ENCODE measurements at regions not wholly inside any gene's neighbourhood (a gene's known extent, or its start where the extent isn't known, plus 50 kb on each side); places are given as distances from the start of the nearest gene placed in this dataset.

GRCh38 chr16:80489173-80489572, 51.6 kb upstream of the DYNLRB2 start:
- DNase-seq (ENCODE audit: low spot score), result no peak

- DNase-seq (ENCODE audit: low spot score), result no peak
Observed at GRCh38 chr16:80488167-80488566, 52.6 kb upstream of the DYNLRB2 start.

GRCh38 chr16:80480664-80481063, 60.1 kb upstream of the DYNLRB2 start:
- DNase-seq (ENCODE audit: low spot score), result no peak

- no peak for DNase-seq (ENCODE audit: low spot score)
Observed at GRCh38 chr16:80477838-80478237, 63.0 kb upstream of the DYNLRB2 start.

- no peak for DNase-seq (ENCODE audit: low spot score)
Observed at GRCh38 chr16:80468029-80468428, 72.8 kb upstream of the DYNLRB2 start.

GRCh38 chr16:80466024-80466987, 74.5 kb upstream of the DYNLRB2 start:
- peak; percentile 70 for DNase-seq (ENCODE audit: low spot score)

GRCh38 chr16:80463751-80464495, 76.9 kb upstream of the DYNLRB2 start:
- DNase-seq (ENCODE audit: low spot score), result no peak

- no peak for DNase-seq (ENCODE audit: low spot score)
Observed at GRCh38 chr16:80463326-80463725, 77.5 kb upstream of the DYNLRB2 start.

GRCh38 chr16:80462917-80463316, 77.9 kb upstream of the DYNLRB2 start:
- DNase-seq (ENCODE audit: low spot score), result no peak

- DNase-seq (ENCODE audit: low spot score), result no peak
Observed at GRCh38 chr16:80460988-80461387, 79.8 kb upstream of the DYNLRB2 start.

- no peak for DNase-seq (ENCODE audit: low spot score)
Observed at GRCh38 chr16:80459966-80460365, 80.8 kb upstream of the DYNLRB2 start.

GRCh38 chr16:80459331-80459777, 81.4 kb upstream of the DYNLRB2 start:
- DNase-seq (ENCODE audit: low spot score), result peak; percentile 9

GRCh38 chr16:80457871-80458270, 82.9 kb upstream of the DYNLRB2 start:
- DNase-seq (ENCODE audit: low spot score), result no peak

- no peak for DNase-seq (ENCODE audit: low spot score)
Observed at GRCh38 chr16:80454802-80455201, 86.0 kb upstream of the DYNLRB2 start.

- DNase-seq (ENCODE audit: low spot score), result no peak
Observed at GRCh38 chr16:80449392-80449791, 91.4 kb upstream of the DYNLRB2 start.

GRCh38 chr16:80447241-80447640, 93.6 kb upstream of the DYNLRB2 start:
- DNase-seq (ENCODE audit: low spot score), result no peak

GRCh38 chr16:80442779-80443178, 98.0 kb upstream of the DYNLRB2 start:
- DNase-seq (ENCODE audit: low spot score), result no peak

GRCh38 chr16:80441935-80442334, 98.9 kb upstream of the DYNLRB2 start:
- no peak for DNase-seq (ENCODE audit: low spot score)

GRCh38 chr16:80440667-80441066, 100.1 kb upstream of the DYNLRB2 start:
- DNase-seq (ENCODE audit: low spot score), result no peak

- DNase-seq (ENCODE audit: low spot score), result no peak
Observed at GRCh38 chr16:80437707-80438106, 103.1 kb upstream of the DYNLRB2 start.

GRCh38 chr16:80436510-80436909, 104.3 kb upstream of the DYNLRB2 start:
- no peak for DNase-seq (ENCODE audit: low spot score)

GRCh38 chr16:80433623-80434022, 107.2 kb upstream of the DYNLRB2 start:
- DNase-seq (ENCODE audit: low spot score), result no peak

- no peak for DNase-seq (ENCODE audit: low spot score)
Observed at GRCh38 chr16:80427795-80428194, 113.0 kb upstream of the DYNLRB2 start.
